HG03025 (cell line): ENCODE measurements at regions not wholly inside any gene's neighbourhood (a gene's known extent, or its start where the extent isn't known, plus 50 kb on each side); places are given as distances from the start of the nearest gene placed in this dataset.

Source experiments
- ATAC-seq: cut with Tn5 transposase; IDR thresholded peaks from one replicate; pipeline ENCODE4 v1.9.1; 2021; ENCODE audit warnings: mild to moderate bottlenecking, moderate library complexity; ENCODE audit not compliant: unreplicated experiment, low FRiP score

DNA sequence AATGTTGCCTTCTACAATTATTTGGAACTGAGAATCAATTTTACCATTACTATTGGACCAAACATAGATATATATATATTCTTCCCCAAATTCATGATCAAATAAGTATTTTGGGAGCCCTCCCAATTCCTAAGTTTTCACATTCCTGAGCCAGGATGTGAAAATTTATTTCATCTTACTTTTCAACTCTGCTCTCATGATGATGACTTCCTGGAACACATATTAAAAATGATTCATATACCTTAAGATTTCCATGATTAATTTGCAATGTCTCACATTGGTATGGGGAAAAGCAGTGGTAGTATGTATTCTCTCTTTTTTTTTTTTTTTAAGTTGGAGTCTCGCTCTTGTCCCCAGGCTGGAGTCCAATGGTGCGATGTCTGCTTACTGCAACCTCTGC is 596.1 kb upstream of the ZEB2 start:
- no peak for ATAC-seq

DNA sequence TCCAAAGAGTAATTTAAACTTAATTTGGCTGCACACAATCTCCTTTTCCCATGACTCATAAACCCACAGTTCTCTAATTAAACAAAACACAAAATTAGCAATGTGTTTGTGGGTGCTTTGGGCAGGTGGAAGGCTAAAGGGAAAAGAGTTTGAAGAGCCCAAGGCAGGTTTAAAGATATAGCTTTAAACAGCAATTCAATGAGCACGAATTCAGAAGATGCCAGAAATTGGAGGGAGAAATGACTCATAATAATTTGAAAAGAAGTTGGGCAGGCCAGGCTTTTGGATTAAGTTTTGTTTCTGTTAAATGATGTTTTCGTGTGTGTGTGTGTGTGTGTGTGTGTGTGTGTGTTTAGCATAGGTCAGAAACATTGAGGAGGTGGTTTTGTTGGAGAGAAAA is 594.8 kb upstream of the ZEB2 start:
- no peak for ATAC-seq

- ATAC-seq, result no peak
These were observed 592.5 kb upstream of the ZEB2 start for GRCh38 chr2:145112467-145112866.

DNA sequence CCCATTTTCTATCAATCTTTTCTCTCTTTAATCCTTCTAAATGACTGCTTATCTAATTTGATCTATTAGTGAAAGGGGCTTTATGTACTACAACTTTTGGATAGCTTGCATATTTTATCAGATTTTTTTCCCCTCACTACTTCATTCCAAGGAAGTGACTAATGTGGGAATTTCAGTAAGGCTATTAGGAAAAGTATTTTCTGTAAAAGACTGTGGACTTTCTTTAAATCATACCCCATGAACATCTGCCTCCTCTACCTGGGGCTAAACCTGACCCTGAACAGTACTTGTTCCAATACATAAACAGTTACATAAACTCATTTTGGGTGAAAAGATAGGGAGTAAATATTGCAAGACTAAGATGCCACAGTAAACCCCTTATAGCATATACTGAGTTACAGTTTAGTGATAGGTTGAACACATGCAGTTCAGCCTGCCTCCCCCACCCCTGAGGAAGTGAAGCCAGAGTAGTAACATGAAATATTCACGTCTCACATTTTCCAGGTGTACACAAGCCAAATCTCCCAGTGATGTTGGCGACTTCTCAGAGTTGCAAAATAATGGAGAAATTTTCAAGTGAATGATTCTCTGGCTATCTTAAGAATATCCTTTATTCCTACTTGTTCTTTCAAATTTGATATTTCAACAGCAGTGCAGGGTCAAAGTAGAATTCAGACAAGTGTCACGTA is 590.9 kb upstream of the ZEB2 start:
- ATAC-seq, result no peak

DNA sequence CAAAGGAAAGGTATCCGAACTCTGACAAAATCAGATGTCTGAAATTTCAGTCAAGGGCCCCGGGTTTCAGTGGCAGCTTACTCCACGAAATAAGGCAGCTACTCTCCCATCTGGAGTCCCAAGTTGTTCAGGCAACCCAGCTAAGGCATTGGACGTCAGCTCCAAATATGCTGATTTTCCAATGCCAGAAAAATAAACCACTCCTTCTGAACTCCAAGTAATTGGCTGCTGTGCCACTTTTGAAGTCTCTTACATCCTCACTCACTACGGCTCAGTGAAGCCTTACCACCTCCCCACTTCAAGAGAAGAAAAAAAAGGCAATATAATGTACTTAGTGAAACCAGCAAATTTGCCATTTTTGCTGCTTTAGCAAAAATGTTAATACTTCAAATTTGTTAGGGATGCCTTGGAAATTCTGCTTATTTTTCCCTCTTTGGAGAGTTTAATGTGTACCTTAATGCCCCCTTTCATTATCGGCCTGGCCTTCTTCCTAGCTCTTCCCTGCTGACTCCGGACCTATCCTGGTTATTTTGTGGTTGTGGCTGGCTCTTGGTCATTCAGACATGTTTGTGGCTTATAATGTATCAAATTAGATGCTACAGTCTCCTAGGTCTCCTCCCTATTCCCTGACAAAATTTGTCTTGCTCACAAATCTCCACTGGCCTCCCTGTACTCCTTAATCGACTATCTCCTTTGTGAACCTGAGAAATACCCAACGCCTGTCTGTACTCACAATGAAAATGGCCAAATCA is 589.2 kb upstream of the ZEB2 start:
- no peak for ATAC-seq

- no peak for ATAC-seq
These were observed 588.5 kb upstream of the ZEB2 start for GRCh38 chr2:145108361-145108778.

DNA sequence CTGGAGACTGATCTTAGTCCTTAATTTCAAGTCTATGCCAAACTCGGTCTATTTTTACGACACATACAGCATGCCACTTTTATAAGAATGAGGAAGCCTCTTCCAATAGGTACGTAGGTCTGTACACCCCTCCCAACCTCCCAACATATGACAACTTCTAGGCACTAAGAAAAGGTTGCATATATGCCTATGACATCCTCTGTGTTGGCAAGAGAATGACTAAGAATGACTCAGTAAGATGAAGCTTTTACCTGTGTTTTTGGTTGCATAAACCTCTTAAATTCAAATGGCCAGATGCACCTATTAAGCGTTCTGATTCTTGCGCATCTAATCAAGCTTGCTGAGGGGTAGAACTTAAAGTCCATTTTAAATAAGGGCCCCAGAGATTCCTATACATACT is 586.4 kb upstream of the ZEB2 start:
- no peak for ATAC-seq

- no peak for ATAC-seq
These were observed 582.8 kb upstream of the ZEB2 start for GRCh38 chr2:145102706-145103105.

- no peak for ATAC-seq
These were observed 580.4 kb upstream of the ZEB2 start for GRCh38 chr2:145100301-145100700.

- ATAC-seq, result no peak
These were observed 576.7 kb upstream of the ZEB2 start for GRCh38 chr2:145096582-145096981.

- ATAC-seq, result no peak
These were observed 575.9 kb upstream of the ZEB2 start for GRCh38 chr2:145095641-145096435.

DNA sequence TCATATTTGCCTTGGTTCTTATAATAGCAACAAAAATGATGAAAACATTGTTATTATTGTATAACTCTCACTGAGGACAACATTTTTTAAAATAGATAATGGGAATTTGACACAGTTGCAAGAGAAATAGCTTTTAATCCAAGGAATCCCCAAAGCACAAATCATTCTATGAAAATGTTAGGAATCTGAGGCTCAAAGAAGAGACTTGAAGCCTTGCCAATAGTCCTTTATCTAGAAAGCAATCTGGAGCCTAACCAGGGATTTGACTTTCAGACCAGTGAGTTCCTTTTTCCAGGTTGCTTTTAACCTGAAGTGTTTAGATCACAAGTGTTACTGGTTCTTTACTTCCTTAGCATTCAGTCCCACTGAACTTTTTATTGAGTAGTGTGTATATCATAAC is 574.5 kb upstream of the ZEB2 start:
- ATAC-seq, result no peak

DNA sequence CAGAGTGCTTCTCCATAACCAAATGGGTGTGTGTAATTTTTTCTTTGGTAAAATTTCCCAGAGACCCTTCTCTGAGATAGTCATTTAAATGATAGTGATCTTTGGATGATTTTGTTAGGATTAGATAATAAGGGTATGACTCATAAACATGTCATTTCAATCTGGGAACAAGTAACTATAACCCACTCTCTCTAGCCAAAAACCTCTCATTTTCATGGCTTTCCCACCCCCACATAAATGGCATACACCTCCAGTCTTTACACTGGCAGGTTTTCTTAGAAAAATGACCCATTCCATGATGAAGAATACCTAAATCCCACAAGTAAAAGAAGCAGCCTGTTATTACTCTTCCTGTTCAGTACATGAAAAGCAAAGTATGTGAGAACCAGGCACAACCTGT is 572.0 kb upstream of the ZEB2 start:
- no peak for ATAC-seq

DNA sequence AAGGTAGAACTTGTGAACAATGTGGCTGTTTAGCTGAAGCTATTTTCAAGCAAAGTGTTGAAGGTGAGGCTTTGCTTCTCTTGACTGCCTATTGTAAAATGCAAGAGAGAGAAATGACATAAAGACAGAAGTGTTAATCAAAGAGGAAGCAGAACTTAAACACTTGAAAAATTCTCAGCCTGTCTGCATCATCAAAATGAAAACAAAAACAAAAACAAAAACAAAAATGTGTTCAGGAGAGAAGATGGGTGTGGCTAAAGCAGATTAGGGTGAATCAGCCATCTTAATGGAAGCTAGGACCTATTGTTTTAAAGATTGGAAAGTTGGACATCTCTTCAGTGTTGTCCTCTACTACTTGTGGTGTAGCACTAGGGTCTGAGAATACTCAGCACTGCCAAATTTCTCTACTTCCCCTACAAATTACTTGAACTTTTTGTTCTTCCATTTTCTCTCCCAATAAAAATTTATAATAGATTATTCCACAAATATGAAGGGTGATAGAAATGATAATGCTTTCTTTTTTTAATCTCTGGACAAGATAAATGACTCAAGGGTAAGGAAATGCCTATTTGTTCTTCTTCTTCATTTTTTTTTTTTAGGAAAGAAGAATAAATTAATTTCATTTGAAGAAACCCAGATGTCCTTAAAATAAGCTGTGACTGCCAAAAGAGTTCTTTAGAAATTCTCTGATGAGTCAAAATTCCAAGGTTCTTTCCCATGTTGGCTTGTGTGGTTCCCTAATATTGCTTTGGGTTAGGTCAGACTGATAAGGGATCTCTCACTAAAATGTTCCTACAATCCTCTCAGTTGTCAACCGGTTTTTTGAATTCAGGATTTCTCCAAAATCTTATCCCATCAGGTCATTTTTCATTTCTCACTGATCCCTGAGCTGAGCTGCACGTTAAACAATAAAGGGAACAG is 571.2 kb upstream of the ZEB2 start:
- no peak for ATAC-seq

- ATAC-seq, result no peak
These were observed 568.8 kb upstream of the ZEB2 start for GRCh38 chr2:145088756-145089155.

DNA sequence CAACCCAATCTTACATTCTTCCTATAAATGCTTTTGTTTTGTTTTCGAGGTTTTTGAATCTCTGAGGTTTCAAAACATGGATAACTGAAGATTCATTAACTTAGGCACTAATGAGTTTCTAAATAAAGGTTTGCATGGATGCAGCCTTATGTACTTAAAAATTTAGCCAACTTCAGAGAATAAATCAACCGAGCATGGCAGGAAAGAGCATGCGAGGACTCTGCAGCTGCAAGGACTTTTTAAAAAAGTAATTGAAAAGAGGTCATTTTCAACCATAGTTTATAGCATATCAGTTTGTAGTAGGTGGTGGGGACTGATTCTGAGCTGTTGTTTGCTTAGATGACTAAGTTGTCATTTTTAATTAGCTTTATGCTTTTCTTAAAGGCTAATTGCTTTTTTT is 567.0 kb upstream of the ZEB2 start:
- no peak for ATAC-seq

DNA sequence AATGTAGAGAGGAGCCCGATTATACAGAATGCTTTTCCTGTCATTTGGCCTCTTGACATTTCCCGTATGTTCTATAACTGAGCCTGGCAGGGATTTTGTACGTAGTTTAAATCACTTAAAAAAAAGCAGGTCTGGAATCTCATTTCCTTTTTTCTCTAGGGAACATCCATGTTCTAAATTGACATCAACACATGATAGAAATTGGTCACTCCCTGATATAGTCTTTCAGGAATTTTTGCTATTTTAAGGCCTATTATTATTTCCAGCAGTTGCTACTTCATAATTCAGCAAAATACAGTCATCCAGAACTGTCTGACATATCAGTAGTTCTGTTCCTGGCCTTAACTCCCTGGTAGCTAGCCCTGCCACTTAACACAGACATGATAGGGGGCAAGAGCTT is 565.7 kb upstream of the ZEB2 start:
- ATAC-seq, result no peak

GRCh38 chr2:145080426-145080825 is 560.5 kb upstream of the ZEB2 start:
- no peak for ATAC-seq

GRCh38 chr2:145079641-145080040 is 559.7 kb upstream of the ZEB2 start:
- no peak for ATAC-seq

- ATAC-seq, result no peak
These were observed 559.0 kb upstream of the ZEB2 start for GRCh38 chr2:145078923-145079322.
